ENCODE measurements at regions not wholly inside any gene's neighbourhood (a gene's known extent, or its start where the extent isn't known, plus 50 kb on each side); places are given as distances from the start of the nearest gene placed in this dataset.
"Not testable (repeated sequence)": the region's sequence is repeated elsewhere in the genome, so short reads cannot be mapped to it uniquely, and the experiment has no call there.

- Histone ChIP-seq H3K4me1 (ENCODE audit: control insufficient read depth in 2 of 2, insufficient read depth in 1 of 2, low read depth in 1 of 2, low read length in 2 of 2) (peaks cover 0 to 7% of the 10 kb centered on the region in 2 donors), H3K4me3 (ENCODE audit: low read length in 2 of 2) (no peak overlapping the region), H3K23ac (ENCODE audit: low read depth, low read length, poor library complexity) (no peak overlapping the region), H3K4ac (ENCODE audit: low read length) (no peak overlapping the region), H3K27ac (replicated peaks; ENCODE audit: low read length) (no peak overlapping the region), H2BK15ac (ENCODE audit: low read length) (no peak overlapping the region), H2BK5ac (ENCODE audit: low read length) (no peak overlapping the region), H4K8ac (ENCODE audit: low read depth, low read length) (no peak overlapping the region), H2BK120ac (ENCODE audit: low read depth, low read length) (no peak overlapping the region), H3K18ac (ENCODE audit: low read length) (no peak overlapping the region), H3K9ac (ENCODE audit: low read depth, low read length, poor library complexity) (no peak overlapping the region), H3K79me1 (ENCODE audit: low read depth, low read length) (no peaks in the 10 kb centered on the region), H4K91ac (ENCODE audit: low read depth, low read length, poor library complexity) (no peak overlapping the region), H3K4me2 (ENCODE audit: insufficient read depth, low read length, poor library complexity, severe bottlenecking) (no peak overlapping the region), H3K36me3 (replicated peaks in 1 of 2; ENCODE audit: control insufficient read depth in 2 of 2, insufficient read depth in 2 of 2, low read length in 2 of 2) (no peaks in the 10 kb centered on the region), H3K27me3 (ENCODE audit: control insufficient read depth in 3 of 3, insufficient read depth in 3 of 3, low read depth in 1 of 3, low read length in 3 of 3) (peaks cover 0 to 2% (median 0%) of the 10 kb centered on the region in 3 experiments), H3K9me3 (replicated peaks in 1 of 2; ENCODE audit: control insufficient read depth in 2 of 2, insufficient read depth in 1 of 2, low read depth in 1 of 2, low read length in 2 of 2) (no peaks in the 10 kb centered on the region), H2AFZ (ENCODE audit: low read length) (peak overlapping the region; percentile 81), H2BK12ac (ENCODE audit: low read length) (no peak overlapping the region), H2AK5ac (ENCODE audit: low read depth, low read length) (no peak overlapping the region), H3K14ac (ENCODE audit: low read length) (no peak overlapping the region)
- no peak for DNase-seq (ENCODE audit: low spot score)
- no CpG with 5 or more reads among the region's 2 CpGs for WGBS, 2 donors (ENCODE audit: extremely low coverage in 2 of 2, insufficient read length in 2 of 2, insufficient replicate concordance in 1 of 2)
These were observed 109.7 kb upstream of the FOXN2 start for GRCh38 chr2:48204750-48205136.

GRCh38 chr2:48205137-48205798, 109.2 kb upstream of the FOXN2 start:
- Histone ChIP-seq H3K79me1 (ENCODE audit: low read depth, low read length) (no peaks in the 10 kb centered on the region), H2BK120ac (ENCODE audit: low read depth, low read length) (no peak overlapping the region), H3K14ac (ENCODE audit: low read length) (no peak overlapping the region), H3K27ac (replicated peaks; ENCODE audit: low read length) (no peak overlapping the region), H3K9ac (ENCODE audit: low read depth, low read length, poor library complexity) (no peak overlapping the region), H3K4me1 (ENCODE audit: control insufficient read depth in 2 of 2, insufficient read depth in 1 of 2, low read depth in 1 of 2, low read length in 2 of 2) (peaks cover 0 to 8% of the 10 kb centered on the region in 2 donors), H3K18ac (ENCODE audit: low read length) (no peak overlapping the region), H3K4me2 (ENCODE audit: insufficient read depth, low read length, poor library complexity, severe bottlenecking) (no peak overlapping the region), H2AFZ (ENCODE audit: low read length) (peak overlapping the region; percentile 81), H3K4me3 (ENCODE audit: low read length in 2 of 2) (no peak overlapping the region), H3K27me3 (ENCODE audit: control insufficient read depth in 3 of 3, insufficient read depth in 3 of 3, low read depth in 1 of 3, low read length in 3 of 3) (peaks cover 0 to 2% (median 0%) of the 10 kb centered on the region in 3 experiments), H4K8ac (ENCODE audit: low read depth, low read length) (no peak overlapping the region), H2AK5ac (ENCODE audit: low read depth, low read length) (no peak overlapping the region), H3K4ac (ENCODE audit: low read length) (no peak overlapping the region), H2BK12ac (ENCODE audit: low read length) (no peak overlapping the region), H2BK5ac (ENCODE audit: low read length) (no peak overlapping the region), H3K23ac (ENCODE audit: low read depth, low read length, poor library complexity) (no peak overlapping the region), H3K9me3 (replicated peaks in 1 of 2; ENCODE audit: control insufficient read depth in 2 of 2, insufficient read depth in 1 of 2, low read depth in 1 of 2, low read length in 2 of 2) (no peaks in the 10 kb centered on the region), H3K36me3 (replicated peaks in 1 of 2; ENCODE audit: control insufficient read depth in 2 of 2, insufficient read depth in 2 of 2, low read length in 2 of 2) (no peaks in the 10 kb centered on the region), H2BK15ac (ENCODE audit: low read length) (no peak overlapping the region), H4K91ac (ENCODE audit: low read depth, low read length, poor library complexity) (no peak overlapping the region)
- peak; percentile 31 for DNase-seq (ENCODE audit: low spot score)
- WGBS, 2 donors (ENCODE audit: extremely low coverage in 2 of 2, insufficient read length in 2 of 2, insufficient replicate concordance in 1 of 2), result no CpG with 5 or more reads among the region's 7 CpGs

DNA sequence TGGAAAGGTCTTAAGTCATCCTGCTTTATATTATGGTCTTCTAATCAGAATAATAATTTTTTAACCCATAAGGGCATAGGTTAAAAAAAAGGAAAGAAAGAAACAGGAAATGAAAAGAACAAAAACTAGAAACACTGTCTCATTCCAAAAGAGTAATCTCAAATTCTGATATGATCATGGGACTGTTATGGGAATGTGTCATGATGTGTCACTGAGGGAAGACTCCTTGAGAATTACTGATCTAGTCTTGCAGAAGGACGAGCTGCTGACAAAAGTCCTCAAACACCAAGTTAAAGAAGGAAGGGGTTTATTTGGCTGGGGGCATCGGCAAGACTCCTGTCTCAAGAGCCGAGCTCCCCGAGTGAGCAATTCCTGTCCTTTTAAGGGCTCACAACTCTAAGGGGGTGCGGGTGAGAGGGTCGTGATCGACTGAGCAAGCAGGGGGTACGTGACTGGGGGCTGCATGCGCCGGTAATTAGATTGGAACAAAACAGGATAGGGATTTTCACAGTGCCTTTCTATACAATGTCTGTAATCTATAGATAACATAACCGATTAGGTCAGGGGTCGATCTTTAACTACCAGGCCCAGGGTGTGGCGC, 108.3 kb upstream of the FOXN2 start:
- H2BK12ac ChIP-seq (ENCODE audit: low read length); H3K23ac ChIP-seq (ENCODE audit: low read depth, low read length, poor library complexity); H3K79me1 ChIP-seq (ENCODE audit: low read depth, low read length); H3K9ac ChIP-seq (ENCODE audit: low read depth, low read length, poor library complexity); H3K4ac ChIP-seq (ENCODE audit: low read length); DNase-seq (ENCODE audit: low spot score); H3K18ac ChIP-seq (ENCODE audit: low read length); H3K27me3 ChIP-seq (ENCODE audit: control insufficient read depth in 3 of 3, insufficient read depth in 3 of 3, low read depth in 1 of 3, low read length in 3 of 3); H3K4me1 ChIP-seq (ENCODE audit: control insufficient read depth in 2 of 2, insufficient read depth in 1 of 2, low read depth in 1 of 2, low read length in 2 of 2); H3K14ac ChIP-seq (ENCODE audit: low read length); H2BK5ac ChIP-seq (ENCODE audit: low read length); H3K4me3 ChIP-seq (ENCODE audit: low read length in 2 of 2); H4K8ac ChIP-seq (ENCODE audit: low read depth, low read length); H2BK120ac ChIP-seq (ENCODE audit: low read depth, low read length); H3K4me2 ChIP-seq (ENCODE audit: insufficient read depth, low read length, poor library complexity, severe bottlenecking); H4K91ac ChIP-seq (ENCODE audit: low read depth, low read length, poor library complexity); H3K27ac ChIP-seq (replicated peaks; ENCODE audit: low read length); H2AK5ac ChIP-seq (ENCODE audit: low read depth, low read length); H3K36me3 ChIP-seq (replicated peaks in 1 of 2; ENCODE audit: control insufficient read depth in 2 of 2, insufficient read depth in 2 of 2, low read length in 2 of 2); H2BK15ac ChIP-seq (ENCODE audit: low read length); H3K9me3 ChIP-seq (replicated peaks in 1 of 2; ENCODE audit: control insufficient read depth in 2 of 2, insufficient read depth in 1 of 2, low read depth in 1 of 2, low read length in 2 of 2); H2AFZ ChIP-seq (ENCODE audit: low read length): not testable (repeated sequence)
- no CpG with 5 or more reads among the region's 13 CpGs for WGBS, 2 donors (ENCODE audit: extremely low coverage in 2 of 2, insufficient read length in 2 of 2, insufficient replicate concordance in 1 of 2)

DNA sequence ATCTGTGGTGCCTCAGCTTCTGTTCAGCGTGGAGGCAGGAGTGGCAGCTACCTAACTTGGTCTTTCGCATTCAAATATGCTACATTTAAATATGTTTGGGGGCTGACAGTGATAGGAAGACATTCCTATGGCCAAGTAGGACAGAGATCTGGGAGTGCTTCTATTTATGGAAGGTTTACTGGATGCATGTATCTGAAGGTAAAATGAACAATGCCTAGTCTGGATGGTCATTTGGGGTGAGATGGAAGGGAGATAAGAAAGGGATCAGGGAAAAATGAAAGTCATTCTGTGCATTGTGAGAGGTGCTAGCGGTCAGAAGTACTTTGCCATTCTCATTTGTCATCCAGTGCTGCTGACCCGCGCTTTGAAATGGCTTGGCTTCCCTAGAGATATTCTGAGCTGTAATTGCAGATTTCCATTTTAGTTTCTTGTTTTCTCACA, 107.3 kb upstream of the FOXN2 start:
- no peak overlapping the region for H3K27ac ChIP-seq (replicated peaks; ENCODE audit: low read length)
- H2AFZ ChIP-seq (ENCODE audit: low read length), result no peak overlapping the region
- no peak overlapping the region for H3K23ac ChIP-seq (ENCODE audit: low read depth, low read length, poor library complexity)
- no peak overlapping the region for H3K4me3 ChIP-seq (ENCODE audit: low read length in 2 of 2)
- H3K27me3 ChIP-seq (ENCODE audit: control insufficient read depth in 3 of 3, insufficient read depth in 3 of 3, low read depth in 1 of 3, low read length in 3 of 3), result peaks cover 0 to 2% (median 0%) of the 10 kb centered on the region in 3 experiments
- H3K79me1 ChIP-seq (ENCODE audit: low read depth, low read length), result no peaks in the 10 kb centered on the region
- H2BK15ac ChIP-seq (ENCODE audit: low read length), result no peak overlapping the region
- no peak overlapping the region for H2BK5ac ChIP-seq (ENCODE audit: low read length)
- no peak overlapping the region for H4K8ac ChIP-seq (ENCODE audit: low read depth, low read length)
- H2AK5ac ChIP-seq (ENCODE audit: low read depth, low read length), result no peak overlapping the region
- WGBS, 2 donors (ENCODE audit: extremely low coverage in 2 of 2, insufficient read length in 2 of 2, insufficient replicate concordance in 1 of 2), result no CpG with 5 or more reads among the region's 5 CpGs
- no peak overlapping the region for H4K91ac ChIP-seq (ENCODE audit: low read depth, low read length, poor library complexity)
- no peak overlapping the region for H2BK12ac ChIP-seq (ENCODE audit: low read length)
- no peaks in the 10 kb centered on the region for H3K36me3 ChIP-seq (replicated peaks in 1 of 2; ENCODE audit: control insufficient read depth in 2 of 2, insufficient read depth in 2 of 2, low read length in 2 of 2)
- H3K9ac ChIP-seq (ENCODE audit: low read depth, low read length, poor library complexity), result no peak overlapping the region
- H3K9me3 ChIP-seq (replicated peaks in 1 of 2; ENCODE audit: control insufficient read depth in 2 of 2, insufficient read depth in 1 of 2, low read depth in 1 of 2, low read length in 2 of 2), result no peaks in the 10 kb centered on the region
- H3K4ac ChIP-seq (ENCODE audit: low read length), result no peak overlapping the region
- no peak overlapping the region for H3K18ac ChIP-seq (ENCODE audit: low read length)
- H3K4me1 ChIP-seq (ENCODE audit: control insufficient read depth in 2 of 2, insufficient read depth in 1 of 2, low read depth in 1 of 2, low read length in 2 of 2), result peaks cover 0 to 8% of the 10 kb centered on the region in 2 donors
- H3K4me2 ChIP-seq (ENCODE audit: insufficient read depth, low read length, poor library complexity, severe bottlenecking), result no peak overlapping the region
- no peak overlapping the region for H3K14ac ChIP-seq (ENCODE audit: low read length)
- H2BK120ac ChIP-seq (ENCODE audit: low read depth, low read length), result no peak overlapping the region
- no peak for DNase-seq (ENCODE audit: low spot score)
